GM10248 (cell line): ENCODE measurements at regions not wholly inside any gene's neighbourhood (a gene's known extent, or its start where the extent isn't known, plus 50 kb on each side); places are given as distances from the start of the nearest gene placed in this dataset.

ENCODE experiments used
- CTCF ChIA-PET: fragments of 300-600 bp; sonication (Branson Sonifier 250); formaldehyde crosslinking; extraction: SDS; loops from one replicate; lab custom pipeline; 2021; ENCODE audit warnings: antibody characterized with exemption; lab: Yijun Ruan, JAX
- POLR2A ChIA-PET: fragments of 350-650 bp; sonication (Branson Sonifier 250); formaldehyde crosslinking; extraction: SDS; loops from one replicate; lab custom pipeline; 2020; ENCODE audit warnings: antibody characterized with exemption; lab: Yijun Ruan, JAX
- DNase-seq: peaks from one replicate; pipeline ENCODE4 v3.0.0; 2012; ENCODE audit errors: extremely low spot score
- TF ChIP-seq, protein P1 (sequence below): IDR thresholded peaks from 2 replicates; pipeline ENCODE4 v1.5.1; 2012; ENCODE audit warnings: mild to moderate bottlenecking, low read depth; ENCODE audit errors: extremely low read depth, missing control alignments, control extremely low read depth

GRCh38 chr1:80657707-80658106 lies 1143.0 kb upstream of the ADGRL2 start:
- no peak for DNase-seq
- ChIA-PET POLR2A (no interaction called here), CTCF (no interaction called here)
- TF ChIP-seq, protein P1, sequence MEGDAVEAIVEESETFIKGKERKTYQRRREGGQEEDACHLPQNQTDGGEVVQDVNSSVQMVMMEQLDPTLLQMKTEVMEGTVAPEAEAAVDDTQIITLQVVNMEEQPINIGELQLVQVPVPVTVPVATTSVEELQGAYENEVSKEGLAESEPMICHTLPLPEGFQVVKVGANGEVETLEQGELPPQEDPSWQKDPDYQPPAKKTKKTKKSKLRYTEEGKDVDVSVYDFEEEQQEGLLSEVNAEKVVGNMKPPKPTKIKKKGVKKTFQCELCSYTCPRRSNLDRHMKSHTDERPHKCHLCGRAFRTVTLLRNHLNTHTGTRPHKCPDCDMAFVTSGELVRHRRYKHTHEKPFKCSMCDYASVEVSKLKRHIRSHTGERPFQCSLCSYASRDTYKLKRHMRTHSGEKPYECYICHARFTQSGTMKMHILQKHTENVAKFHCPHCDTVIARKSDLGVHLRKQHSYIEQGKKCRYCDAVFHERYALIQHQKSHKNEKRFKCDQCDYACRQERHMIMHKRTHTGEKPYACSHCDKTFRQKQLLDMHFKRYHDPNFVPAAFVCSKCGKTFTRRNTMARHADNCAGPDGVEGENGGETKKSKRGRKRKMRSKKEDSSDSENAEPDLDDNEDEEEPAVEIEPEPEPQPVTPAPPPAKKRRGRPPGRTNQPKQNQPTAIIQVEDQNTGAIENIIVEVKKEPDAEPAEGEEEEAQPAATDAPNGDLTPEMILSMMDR: no peak

DNA sequence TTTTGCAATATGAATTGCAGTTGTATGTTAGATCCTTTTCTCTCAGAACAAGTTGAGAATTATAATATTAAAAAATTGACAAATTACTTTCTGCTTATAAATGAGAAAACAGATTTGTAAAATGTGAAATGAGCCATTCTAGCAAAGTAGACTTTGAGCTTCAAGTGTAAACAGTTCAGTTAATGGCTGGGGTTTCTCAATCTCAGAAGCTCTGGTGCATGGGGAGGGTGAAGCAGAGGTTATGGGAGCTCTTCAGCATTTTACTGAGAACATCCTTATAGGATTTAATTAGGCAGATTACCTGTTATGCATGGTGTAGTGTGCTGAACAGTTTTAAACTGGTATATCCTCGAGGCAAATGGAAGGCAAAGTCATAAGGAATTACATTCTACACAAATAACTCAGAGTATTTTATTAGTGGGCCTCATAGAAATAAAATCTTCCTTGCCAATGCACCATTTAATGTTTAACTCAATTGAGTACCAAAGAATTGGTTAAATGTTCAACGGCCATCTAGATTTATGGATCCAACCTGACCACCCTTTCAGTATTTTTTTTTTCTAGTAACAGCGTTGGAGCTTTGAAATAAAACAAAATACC lies 1143.6 kb upstream of the ADGRL2 start:
- no peak for DNase-seq
- TF ChIP-seq, protein P1: no peak
- CTCF ChIA-PET: interaction anchor here (1.4 kb wide), 1 partner anchor 8 kb away, joined by 7 read pairs; no protein-coding TSS in a partner anchor
- POLR2A ChIA-PET: no interaction called here

DNA sequence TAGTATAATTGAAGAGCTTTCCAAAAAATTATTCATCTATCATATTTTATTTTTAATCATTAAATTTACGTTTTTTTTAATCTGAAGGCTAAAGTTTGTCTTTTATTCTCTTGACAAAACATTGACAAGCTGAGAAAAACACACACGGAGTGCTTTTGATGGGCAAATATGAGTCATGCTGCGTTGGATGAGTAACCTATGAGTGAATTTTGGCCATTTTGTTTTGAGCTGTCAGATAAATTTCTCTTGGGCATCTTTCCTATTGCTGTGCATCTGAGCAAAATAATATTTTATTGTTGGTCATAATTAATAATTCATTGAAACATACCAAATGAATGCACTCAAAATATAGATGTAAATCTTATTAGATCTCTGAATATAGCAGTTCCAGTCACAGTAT lies 1144.1 kb upstream of the ADGRL2 start:
- ChIA-PET POLR2A (no interaction called here), CTCF (interaction anchor here (1.4 kb wide), 1 partner anchor 9 kb away, joined by 7 read pairs; no protein-coding TSS in a partner anchor)
- DNase-seq: no peak
- TF ChIP-seq, protein P1: no peak

DNA sequence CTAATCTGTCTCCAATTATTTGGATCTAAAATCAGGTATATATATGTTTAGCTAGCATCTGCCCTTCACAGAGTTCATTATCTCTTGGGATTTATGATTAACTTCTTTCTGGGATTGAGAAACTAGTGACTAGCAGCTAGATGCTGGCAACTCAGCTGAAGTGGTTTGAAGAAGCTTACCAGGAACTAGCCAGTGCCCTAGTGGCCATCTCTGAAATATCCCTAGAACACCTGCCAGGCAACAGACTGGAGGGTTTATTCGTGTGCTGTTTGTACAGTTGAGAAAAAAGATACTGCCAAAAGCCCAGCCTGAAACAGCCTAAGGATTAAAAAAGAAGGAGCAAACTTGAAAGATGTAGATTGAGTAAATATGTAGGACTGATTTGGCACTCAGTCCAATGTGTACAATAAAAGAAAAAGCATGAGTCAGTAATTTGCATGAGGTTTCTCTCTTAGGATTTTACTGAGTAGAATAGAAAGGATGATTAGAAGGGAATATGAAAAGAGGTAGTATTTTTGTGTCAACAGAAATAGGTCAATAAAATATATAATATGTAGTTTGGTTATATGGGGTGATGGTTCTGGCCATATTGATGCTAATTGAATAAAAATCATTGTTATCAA lies 1144.6 kb upstream of the ADGRL2 start:
- ChIA-PET CTCF (interaction anchor here (1.4 kb wide), 1 partner anchor 9 kb away, joined by 7 read pairs; no protein-coding TSS in a partner anchor), POLR2A (no interaction called here)
- TF ChIP-seq, protein P1: no peak
- DNase-seq: peak; percentile 6

- POLR2A ChIA-PET: no interaction called here
- CTCF ChIA-PET: no interaction called here
These were observed 1154.7 kb upstream of the ADGRL2 start for GRCh38 chr1:80646053-80646452.

DNA sequence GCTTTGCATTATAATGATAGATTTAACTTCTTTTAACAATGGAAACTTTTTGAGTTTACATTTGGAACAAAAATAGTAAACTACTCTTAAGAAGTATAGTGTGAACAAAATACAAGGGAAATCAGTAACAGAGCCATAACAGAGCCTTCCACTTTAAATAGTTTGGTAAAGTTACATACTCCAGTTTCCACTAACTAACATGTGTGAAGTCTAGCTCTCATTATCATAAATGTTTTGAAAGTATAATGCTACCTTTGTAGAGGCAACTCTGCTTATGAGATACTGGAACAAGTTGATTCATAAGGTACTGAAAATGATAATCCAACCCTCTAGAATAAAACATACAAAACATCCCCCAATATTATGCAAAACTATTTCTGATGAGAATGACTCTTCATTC lies 1155.1 kb upstream of the ADGRL2 start:
- CTCF ChIA-PET: no interaction called here
- POLR2A ChIA-PET: no interaction called here
- TF ChIP-seq, protein P1: no peak
- no peak for DNase-seq

More at GRCh38 chr1:80646053-80646452, 1154.7 kb upstream of the ADGRL2 start:
- TF ChIP-seq, protein P1: no peak
- no peak for DNase-seq
